Suprapubic skin (tissue), 4 donors: ENCODE measurements at regions not wholly inside any gene's neighbourhood (a gene's known extent, or its start where the extent isn't known, plus 50 kb on each side); places are given as distances from the start of the nearest gene placed in this dataset.

Experiments
- DNase-seq, 2 donors: peaks; one replicate each; pipeline ENCODE4 v3.0.0-alpha.2; 2019; ENCODE audit warnings: low spot score in 2 of 2
- H3K27ac ChIP-seq: fragments of 200-600 bp; sonication (generic); one replicate; pipeline ENCODE4 v1.5.1; 2019
- H3K27me3 ChIP-seq: fragments of 200-600 bp; sonication (generic); one replicate; pipeline ENCODE4 v1.5.1; 2019
- H3K36me3 ChIP-seq: fragments of 200-600 bp; sonication (generic); one replicate; pipeline ENCODE4 v1.5.1; 2019
- H3K4me1 ChIP-seq: fragments of 200-600 bp; sonication (generic); one replicate; pipeline ENCODE4 v1.5.1; 2019
- H3K4me3 ChIP-seq: fragments of 200-600 bp; sonication (generic); one replicate; pipeline ENCODE4 v1.5.1; 2019; ENCODE audit warnings: mild to moderate bottlenecking
- H3K9me3 ChIP-seq: fragments of 200-600 bp; sonication (generic); one replicate; pipeline ENCODE4 v1.5.1; 2019
- CTCF ChIP-seq, 2 donors: fragments of 200-600 bp in 1 of 2; fragments of 450-650 bp in 1 of 2; sonication (generic) in 1 of 2; IDR thresholded peaks; one replicate each; pipeline ENCODE4 v1.5.1; 2016 to 2019; ENCODE audit warnings: antibody characterized with exemption in 2 of 2, mild to moderate bottlenecking in 1 of 2, moderate library complexity in 1 of 2
- EP300 ChIP-seq: sonication (generic); formaldehyde crosslinking; IDR thresholded peaks from one replicate; pipeline ENCODE4 v1.6.1; 2017; ENCODE audit warnings: antibody characterized with exemption
- POLR2A ChIP-seq, 2 donors: fragments of 450-650 bp; IDR thresholded peaks; one replicate each; pipeline ENCODE4 v1.6.1; 2017; ENCODE audit warnings: antibody characterized with exemption in 2 of 2, mild to moderate bottlenecking in 2 of 2, moderate library complexity in 2 of 2
- POLR2AphosphoS5 ChIP-seq, 3 donors: sonication (generic); formaldehyde crosslinking; IDR thresholded peaks; one replicate each; pipeline ENCODE4 v1.6.1; 2017; ENCODE audit warnings: antibody characterized with exemption in 3 of 3
- WGBS: methylation state at CpG from one replicate; pipeline ENCODE4 v1.1.5; 2018; 5-methylcytosine and 5-hydroxymethylcytosine counted together

GRCh38 chr13:73934215-73934641, 200.0 kb downstream of the KLF12 start:
- TF ChIP-seq CTCF (IDR thresholded peaks at IDR 0.05) (no peak), EP300 (no peak), POLR2AphosphoS5 (IDR thresholded peaks at IDR 0.05) (no peak), POLR2A (IDR thresholded peaks at IDR 0.05) (no peak)
- H3K27ac ChIP-seq: no peak overlapping the region
- no peak for DNase-seq
- H3K4me3 ChIP-seq: no peak overlapping the region
- WGBS: 81% methylated on average over 4 of the region's 4 CpGs
- no peaks in the 10 kb centered on the region for H3K27me3 ChIP-seq
- H3K36me3 ChIP-seq: no peaks in the 10 kb centered on the region
- H3K9me3 ChIP-seq: no peaks in the 10 kb centered on the region
- no peaks in the 10 kb centered on the region for H3K4me1 ChIP-seq

GRCh38 chr13:73933795-73934194, 200.4 kb downstream of the KLF12 start:
- no peak overlapping the region for H3K27ac ChIP-seq
- no peaks in the 10 kb centered on the region for H3K27me3 ChIP-seq
- H3K9me3 ChIP-seq: no peaks in the 10 kb centered on the region
- WGBS: 95% methylated on average over 2 of the region's 2 CpGs
- TF ChIP-seq POLR2A (IDR thresholded peaks at IDR 0.05) (no peak), POLR2AphosphoS5 (IDR thresholded peaks at IDR 0.05) (no peak), EP300 (no peak), CTCF (IDR thresholded peaks at IDR 0.05) (no peak)
- no peak for DNase-seq
- H3K4me3 ChIP-seq: no peak overlapping the region
- no peaks in the 10 kb centered on the region for H3K36me3 ChIP-seq
- no peaks in the 10 kb centered on the region for H3K4me1 ChIP-seq

GRCh38 chr13:73932091-73932490, 202.1 kb downstream of the KLF12 start:
- Histone ChIP-seq H3K4me1 (no peaks in the 10 kb centered on the region), H3K27ac (no peak overlapping the region), H3K36me3 (no peaks in the 10 kb centered on the region), H3K4me3 (no peak overlapping the region), H3K9me3 (no peaks in the 10 kb centered on the region), H3K27me3 (no peaks in the 10 kb centered on the region)
- no peak for DNase-seq
- WGBS: 89% methylated on average over 2 of the region's 2 CpGs
- TF ChIP-seq POLR2A (IDR thresholded peaks at IDR 0.05) (no peak), POLR2AphosphoS5 (IDR thresholded peaks at IDR 0.05) (no peak), CTCF (IDR thresholded peaks at IDR 0.05) (no peak), EP300 (no peak)

- Histone ChIP-seq H3K4me1 (no peaks in the 10 kb centered on the region), H3K9me3 (no peaks in the 10 kb centered on the region), H3K27ac (no peak overlapping the region), H3K4me3 (no peak overlapping the region), H3K27me3 (no peaks in the 10 kb centered on the region), H3K36me3 (no peaks in the 10 kb centered on the region)
- no peak for DNase-seq
- TF ChIP-seq POLR2AphosphoS5 (IDR thresholded peaks at IDR 0.05) (no peak), POLR2A (IDR thresholded peaks at IDR 0.05) (no peak), CTCF (IDR thresholded peaks at IDR 0.05) (no peak), EP300 (no peak)
- WGBS: 79% methylated on average over 6 of the region's 6 CpGs
Observed at GRCh38 chr13:73929287-73929932, 204.8 kb downstream of the KLF12 start.

GRCh38 chr13:73924607-73925006, 209.6 kb downstream of the KLF12 start:
- WGBS: 85% methylated on average over 1 of the region's 1 CpG
- TF ChIP-seq EP300 (no peak), POLR2AphosphoS5 (IDR thresholded peaks at IDR 0.05) (no peak), POLR2A (IDR thresholded peaks at IDR 0.05) (no peak), CTCF (IDR thresholded peaks at IDR 0.05) (no peak)
- DNase-seq: no peak
- H3K4me1 ChIP-seq: no peaks in the 10 kb centered on the region
- no peaks in the 10 kb centered on the region for H3K36me3 ChIP-seq
- H3K9me3 ChIP-seq: no peaks in the 10 kb centered on the region
- no peaks in the 10 kb centered on the region for H3K27me3 ChIP-seq
- no peak overlapping the region for H3K27ac ChIP-seq
- H3K4me3 ChIP-seq: no peak overlapping the region
